Upper lobe of right lung (tissue), 1 donor: ENCODE measurements at regions not wholly inside any gene's neighbourhood (a gene's known extent, or its start where the extent isn't known, plus 50 kb on each side); places are given as distances from the start of the nearest gene placed in this dataset.

ENCODE experiments used
- ATAC-seq: fragments of 200-7000 bp; cut with Tn5 transposase; one replicate; pipeline ENCODE4 v1.9.1; 2020; ENCODE audit warnings: mild to moderate bottlenecking, moderate library complexity
- DNase-seq: peaks from one replicate; pipeline ENCODE4 v3.0.0-alpha.2; 2020
- H3K27ac ChIP-seq: fragments of 200-600 bp; one replicate; pipeline ENCODE4 v1.8.0; 2022
- H3K27me3 ChIP-seq: fragments of 200-600 bp; one replicate; pipeline ENCODE4 v1.8.0; 2022; ENCODE audit warnings: mild to moderate bottlenecking
- H3K36me3 ChIP-seq: fragments of 200-600 bp; one replicate; pipeline ENCODE4 v1.8.0; 2022
- H3K4me1 ChIP-seq: fragments of 200-600 bp; one replicate; pipeline ENCODE4 v1.8.0; 2022
- H3K4me3 ChIP-seq: fragments of 200-600 bp; one replicate; pipeline ENCODE4 v1.8.0; 2022; ENCODE audit warnings: mild to moderate bottlenecking
- H3K9me3 ChIP-seq: fragments of 200-600 bp; one replicate; pipeline ENCODE4 v1.8.0; 2022
- CTCF ChIP-seq: fragments of 200-600 bp; IDR thresholded peaks from one replicate; pipeline ENCODE4 v1.8.0; 2022; ENCODE audit warnings: antibody characterized with exemption
- intact Hi-C: fragments of 100-400 bp; cut with DNase I; formaldehyde crosslinking; loops from one replicate; pipeline ENCODE4 v1.11.0; 2022
- donor health status: DM: no; HTN: yes; CAD: no; lungs with severe emphysema.

DNA sequence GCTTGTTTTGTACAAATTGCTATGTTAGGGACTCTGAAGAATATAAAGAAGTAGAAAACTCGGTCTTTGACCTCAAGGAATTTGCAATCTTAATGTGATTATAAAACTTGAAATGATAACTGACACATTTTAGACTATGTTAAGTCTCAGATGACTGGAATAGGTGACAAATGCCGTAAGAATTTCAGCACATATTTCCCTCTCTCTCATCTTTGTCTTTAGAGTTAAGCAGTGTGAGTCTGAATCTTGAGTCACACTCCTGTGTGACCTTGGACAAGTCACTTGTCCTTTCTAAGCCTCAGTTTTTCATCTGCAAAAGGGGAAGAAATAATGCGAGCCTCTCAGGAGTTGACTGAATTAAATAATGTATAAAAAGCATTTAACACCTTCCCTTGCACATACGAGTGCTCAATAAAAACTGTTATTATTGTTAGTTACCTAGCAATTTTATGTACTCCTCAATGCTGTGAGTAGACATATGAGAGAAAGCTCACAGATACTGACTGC is 103.7 kb downstream of the DYRK2 start:
- Histone ChIP-seq H3K27me3 (no peaks in the 10 kb centered on the region), H3K27ac (no peak overlapping the region), H3K4me3 (no peak overlapping the region), H3K4me1 (no peaks in the 10 kb centered on the region), H3K36me3 (no peaks in the 10 kb centered on the region), H3K9me3 (no peaks in the 10 kb centered on the region)
- ATAC-seq (no peak), DNase-seq (no peak)
- intact Hi-C loops: no loop called here
- no peak for TF ChIP-seq CTCF

- Histone ChIP-seq H3K27me3 (no peaks in the 10 kb centered on the region), H3K4me3 (no peak overlapping the region), H3K36me3 (no peaks in the 10 kb centered on the region), H3K27ac (no peak overlapping the region), H3K4me1 (no peaks in the 10 kb centered on the region), H3K9me3 (no peaks in the 10 kb centered on the region)
- no peak for TF ChIP-seq CTCF
- ATAC-seq (peak; percentile 85), DNase-seq (peak; percentile 64)
- intact Hi-C loops: no loop called here
These were observed 106.6 kb downstream of the DYRK2 start for GRCh38 chr12:67754933-67755697.

DNA sequence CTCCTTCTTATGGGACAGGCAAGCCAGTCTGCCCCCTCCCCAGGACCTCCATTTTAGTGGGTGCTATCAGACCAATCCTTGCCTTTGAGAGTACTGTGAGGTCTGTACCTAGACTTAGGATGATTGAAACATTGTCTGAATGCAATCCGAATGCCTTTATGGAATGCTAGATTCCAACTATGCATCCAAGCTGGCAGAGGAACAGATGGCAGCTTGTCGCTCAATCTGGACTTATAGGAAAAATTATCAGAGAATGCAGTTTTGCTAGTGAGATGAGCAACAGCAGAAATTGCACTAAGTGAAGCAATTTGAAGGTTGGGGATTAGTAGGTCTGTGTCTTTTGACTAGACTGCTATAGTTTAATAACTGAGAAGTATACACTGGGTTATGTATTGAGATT is 109.1 kb downstream of the DYRK2 start:
- no peaks in the 10 kb centered on the region for H3K9me3 ChIP-seq
- no peaks in the 10 kb centered on the region for H3K36me3 ChIP-seq
- intact Hi-C loops: no loop called here
- no peak for DNase-seq
- TF ChIP-seq CTCF: no peak
- H3K4me1 ChIP-seq: no peaks in the 10 kb centered on the region
- H3K27me3 ChIP-seq: no peaks in the 10 kb centered on the region
- no peak overlapping the region for H3K27ac ChIP-seq
- no peak overlapping the region for H3K4me3 ChIP-seq
- no peak for ATAC-seq

GRCh38 chr12:67758119-67758518 is 109.6 kb downstream of the DYRK2 start:
- Histone ChIP-seq H3K4me3 (no peak overlapping the region), H3K9me3 (no peaks in the 10 kb centered on the region), H3K4me1 (no peaks in the 10 kb centered on the region), H3K27ac (no peak overlapping the region), H3K36me3 (no peaks in the 10 kb centered on the region), H3K27me3 (no peaks in the 10 kb centered on the region)
- no peak for TF ChIP-seq CTCF
- intact Hi-C loops: no loop called here
- ATAC-seq: no peak
- no peak for DNase-seq

- DNase-seq (no peak), ATAC-seq (no peak)
- no peak for TF ChIP-seq CTCF
- intact Hi-C loops: no loop called here
- no peaks in the 10 kb centered on the region for H3K36me3 ChIP-seq
- H3K4me3 ChIP-seq: no peak overlapping the region
- H3K27me3 ChIP-seq: no peaks in the 10 kb centered on the region
- no peak overlapping the region for H3K27ac ChIP-seq
- no peaks in the 10 kb centered on the region for H3K4me1 ChIP-seq
- H3K9me3 ChIP-seq: no peaks in the 10 kb centered on the region
These were observed 110.0 kb downstream of the DYRK2 start for GRCh38 chr12:67758521-67758920.
